GM19452 (cell line): ENCODE measurements at regions not wholly inside any gene's neighbourhood (a gene's known extent, or its start where the extent isn't known, plus 50 kb on each side); places are given as distances from the start of the nearest gene placed in this dataset.
A peak's percentile ranks its signal among the peaks of the same experiment; 100 is the strongest.

Experiments used
- ATAC-seq: cut with Tn5 transposase; IDR thresholded peaks from one replicate; pipeline ENCODE4 v1.9.1; 2021; ENCODE audit not compliant: unreplicated experiment

DNA sequence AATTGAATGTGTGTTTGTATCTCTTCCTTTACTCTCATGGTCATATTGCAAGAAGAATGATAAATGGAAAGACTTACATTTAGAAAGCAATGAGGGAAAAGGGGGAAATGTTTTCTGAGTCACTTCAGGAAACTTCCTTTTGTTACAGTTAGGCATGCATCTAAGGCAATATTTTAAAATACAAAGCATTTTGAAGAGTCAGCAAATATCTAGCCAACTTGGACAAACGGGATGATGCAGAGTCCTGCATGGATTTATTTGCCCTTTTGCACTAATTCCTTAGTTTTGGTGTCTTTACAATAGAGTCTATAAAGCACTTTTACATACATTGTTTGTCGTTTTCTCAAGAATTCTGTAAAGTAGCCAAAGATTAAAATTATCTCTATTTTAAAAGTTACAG lies 286.2 kb upstream of the UBE2E2 start:
- no peak for ATAC-seq

DNA sequence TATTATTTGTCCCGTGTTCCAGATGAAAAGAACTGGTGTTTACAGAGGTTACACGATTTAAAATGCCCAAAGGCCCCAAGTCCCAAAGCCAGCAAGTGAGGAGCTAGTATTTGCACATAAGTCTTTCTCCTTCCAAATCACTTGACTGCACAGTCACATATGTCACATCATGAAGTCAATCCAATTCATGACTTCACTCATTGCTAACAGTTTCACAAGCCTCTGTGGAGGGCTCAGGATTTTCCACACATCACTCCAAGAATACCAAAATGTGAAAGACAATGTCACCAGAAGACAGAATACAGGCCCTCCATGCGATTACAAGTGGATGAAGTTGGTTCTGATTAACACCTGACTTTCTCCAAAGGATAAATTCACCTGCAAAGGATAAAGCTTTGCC lies 283.1 kb upstream of the UBE2E2 start:
- ATAC-seq = no peak

DNA sequence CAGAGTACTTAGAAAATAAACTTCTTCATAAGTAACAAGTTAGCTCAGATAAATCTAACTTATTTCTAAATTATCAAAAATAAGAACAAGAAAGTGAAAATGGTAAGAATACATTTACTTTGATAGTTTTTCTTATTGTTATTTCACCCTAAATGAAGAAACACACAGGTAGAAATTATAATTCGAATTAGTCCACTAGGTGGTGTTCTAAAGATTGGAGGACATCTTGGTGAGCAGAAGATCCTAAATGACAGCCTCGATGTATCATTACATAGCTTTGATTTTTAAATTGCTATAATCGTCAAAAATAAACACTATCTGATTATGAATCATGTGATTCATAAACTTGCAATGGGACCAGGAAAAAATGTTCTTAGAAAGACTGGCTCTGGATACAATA lies 280.8 kb upstream of the UBE2E2 start:
- ATAC-seq = no peak

DNA sequence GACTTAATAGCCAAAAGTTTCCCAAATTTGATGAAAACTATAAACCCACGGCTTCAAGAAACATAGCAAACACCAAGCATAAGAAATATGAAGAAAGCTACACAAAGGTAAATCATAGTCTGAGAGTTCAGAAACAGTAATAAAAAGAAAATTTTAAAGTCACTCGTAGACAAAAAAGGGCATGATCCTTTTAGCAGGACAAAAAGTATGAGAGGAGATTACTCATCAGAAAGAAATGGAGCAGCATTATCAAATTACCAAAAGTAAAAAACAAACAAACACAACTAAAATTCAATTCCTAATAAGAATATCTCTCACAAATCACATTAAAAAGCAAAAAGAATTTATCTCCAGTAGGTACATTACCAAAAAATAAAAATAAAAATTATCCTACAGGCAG lies 279.4 kb upstream of the UBE2E2 start:
- no peak for ATAC-seq

DNA sequence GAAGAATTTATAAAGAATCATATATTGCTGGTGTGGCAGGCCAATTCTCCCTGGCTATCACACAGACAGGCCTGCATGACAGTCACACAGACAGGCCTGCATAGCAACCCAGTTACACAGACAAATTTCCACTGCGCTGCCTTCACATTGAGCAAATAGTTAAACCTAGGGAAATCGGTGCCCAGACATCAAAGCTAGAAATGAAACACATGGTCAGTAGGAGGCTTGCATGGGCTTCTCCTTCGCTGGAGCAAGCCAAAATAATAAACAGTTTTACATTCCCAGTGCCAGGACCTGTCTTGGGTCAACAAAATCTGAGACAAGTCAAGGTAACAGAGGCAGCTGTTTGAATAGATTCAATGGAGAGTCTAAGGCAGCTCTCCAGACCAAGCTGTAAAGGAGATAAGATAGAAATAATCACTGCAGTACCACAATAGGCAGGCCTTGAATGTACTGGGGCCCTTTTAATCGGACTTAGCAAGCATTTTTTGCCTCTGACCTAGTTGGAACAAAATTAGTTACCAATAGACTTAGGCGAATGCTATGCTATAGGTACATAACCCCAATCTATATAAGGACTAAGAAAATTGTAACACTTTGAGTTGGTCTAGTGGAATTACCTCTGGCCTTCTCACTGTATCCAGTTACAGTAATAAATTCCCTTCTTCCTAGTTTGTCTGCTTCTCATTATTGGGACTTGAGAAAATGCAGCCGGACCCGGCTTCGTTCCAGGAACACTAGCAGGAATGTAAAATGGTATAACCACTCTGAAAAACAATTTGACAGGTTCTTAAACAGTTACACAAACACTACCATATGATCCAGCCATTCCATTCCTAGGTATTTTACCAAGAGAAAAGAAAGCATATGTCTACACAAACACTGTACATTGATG lies 274.7 kb upstream of the UBE2E2 start:
- ATAC-seq = no peak

DNA sequence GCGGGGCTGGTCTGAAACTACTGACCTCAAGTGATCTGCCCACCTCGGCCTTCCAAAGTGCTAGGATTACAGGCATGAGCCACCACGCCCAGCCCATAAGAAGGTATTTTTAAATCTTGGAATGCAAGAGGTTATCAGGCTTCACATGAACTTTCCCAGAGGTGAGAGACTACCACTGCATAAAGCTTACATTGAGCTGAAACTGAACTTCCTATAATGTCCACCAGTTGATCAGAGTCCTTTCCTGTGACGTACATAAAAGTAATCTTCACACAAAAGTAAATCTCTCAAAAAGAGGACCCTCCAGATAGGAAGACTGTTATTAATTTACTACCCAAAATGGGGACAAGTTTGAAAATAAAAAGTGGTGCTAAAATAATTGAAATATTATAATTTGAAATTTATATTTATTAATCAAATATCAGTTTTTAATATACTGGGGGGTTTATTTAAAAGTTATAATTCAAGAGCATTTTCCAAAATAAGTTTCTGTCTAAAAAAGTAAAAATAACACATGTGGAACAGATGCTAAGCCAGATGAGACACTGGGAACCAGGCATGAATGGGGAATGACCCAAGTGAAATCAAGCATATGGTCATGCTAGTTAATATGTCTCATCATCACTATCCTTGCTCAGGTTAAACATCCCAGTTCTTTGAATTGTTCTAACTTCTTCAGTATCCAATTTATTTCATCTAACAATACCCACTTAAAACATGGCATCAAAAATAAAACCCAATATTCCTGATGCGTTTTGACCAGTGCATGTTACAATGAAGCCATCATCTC lies 269.9 kb upstream of the UBE2E2 start:
- no peak for ATAC-seq

DNA sequence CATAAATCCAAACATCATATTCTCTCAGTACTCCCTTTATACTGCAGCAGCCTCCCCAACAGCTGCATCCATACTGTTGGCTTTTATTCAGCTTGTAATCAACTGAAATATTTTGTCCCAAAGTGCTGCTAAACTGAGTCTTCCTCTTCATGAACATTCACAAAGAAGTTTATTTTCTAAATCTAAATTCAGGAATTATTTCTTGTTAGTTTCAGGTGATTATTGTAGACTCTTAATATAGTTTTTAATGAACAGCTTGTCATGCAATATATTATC lies 269.3 kb upstream of the UBE2E2 start:
- ATAC-seq = no peak

DNA sequence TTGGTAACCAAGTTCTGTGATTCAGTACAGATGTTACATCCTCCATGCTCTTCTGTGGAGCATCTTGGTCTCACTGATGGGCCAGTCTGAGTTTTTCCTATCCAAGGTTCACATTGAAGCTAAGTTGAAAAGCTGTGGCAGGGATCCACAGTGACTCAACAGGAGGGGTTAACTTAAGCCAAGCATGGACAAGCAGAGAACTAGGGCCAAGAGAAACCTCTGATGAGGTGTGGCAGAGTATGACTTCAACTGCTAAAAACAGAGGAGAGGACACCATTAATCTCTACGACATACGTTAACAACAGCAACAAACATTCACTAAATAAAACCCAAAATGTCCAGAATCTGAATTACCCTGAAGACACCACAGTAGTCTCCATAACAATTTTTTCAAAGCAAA lies 268.1 kb upstream of the UBE2E2 start:
- ATAC-seq = no peak

DNA sequence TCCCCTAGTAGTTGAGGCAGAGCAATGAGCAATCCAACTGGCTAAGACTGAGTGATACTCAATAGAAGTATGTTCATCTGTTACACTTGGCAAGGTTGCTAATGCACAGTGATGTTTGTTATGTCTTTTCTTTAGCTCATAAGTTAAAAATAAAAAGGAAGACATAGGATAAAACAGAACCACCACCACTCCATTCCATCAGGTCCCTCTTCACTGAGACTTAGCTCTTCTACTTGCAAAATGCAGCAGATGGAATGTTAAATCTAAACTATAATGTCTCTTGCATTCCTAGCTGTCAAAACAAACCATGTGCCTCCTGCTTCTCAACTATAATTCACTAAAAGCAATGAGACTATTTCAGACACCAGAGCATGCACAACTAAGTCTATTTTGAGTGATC lies 265.6 kb upstream of the UBE2E2 start:
- no peak for ATAC-seq

DNA sequence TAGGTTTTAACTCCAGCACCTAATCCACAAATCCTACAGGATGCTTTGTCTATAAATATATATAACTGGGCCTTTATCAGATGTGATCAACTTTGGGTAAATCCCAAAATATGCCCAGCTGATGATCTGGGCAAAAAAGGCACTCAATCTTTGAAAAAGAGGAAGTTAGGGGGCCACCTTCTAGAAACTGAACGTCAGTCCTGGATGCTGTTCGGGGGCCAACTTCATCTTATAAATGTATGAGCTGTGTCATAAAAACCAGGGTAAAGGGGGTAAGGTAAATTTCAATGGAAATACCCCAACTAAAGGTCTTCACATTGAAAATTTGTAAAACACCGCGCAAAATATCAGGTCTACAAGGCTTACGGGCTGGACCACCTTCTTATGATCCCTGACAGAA lies 264.4 kb upstream of the UBE2E2 start:
- ATAC-seq = no peak

DNA sequence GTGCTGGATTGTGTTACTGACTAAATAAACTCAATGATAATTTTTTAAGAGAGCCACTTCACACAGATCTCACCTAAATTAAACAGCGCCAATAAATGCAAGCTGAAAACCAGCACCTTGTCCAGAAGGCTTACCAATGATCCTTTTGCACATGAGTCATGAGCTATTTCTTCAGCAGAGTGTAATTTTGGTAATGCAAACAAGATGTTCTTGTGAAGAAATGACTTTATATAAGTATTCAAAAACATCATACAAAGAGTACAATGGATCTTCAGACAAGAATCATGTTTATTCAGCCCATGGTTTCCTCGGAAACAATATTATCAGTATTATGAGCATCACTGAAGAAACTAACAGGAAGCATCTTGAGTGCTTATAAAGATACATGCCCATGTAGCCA lies 263.8 kb upstream of the UBE2E2 start:
- no peak for ATAC-seq

DNA sequence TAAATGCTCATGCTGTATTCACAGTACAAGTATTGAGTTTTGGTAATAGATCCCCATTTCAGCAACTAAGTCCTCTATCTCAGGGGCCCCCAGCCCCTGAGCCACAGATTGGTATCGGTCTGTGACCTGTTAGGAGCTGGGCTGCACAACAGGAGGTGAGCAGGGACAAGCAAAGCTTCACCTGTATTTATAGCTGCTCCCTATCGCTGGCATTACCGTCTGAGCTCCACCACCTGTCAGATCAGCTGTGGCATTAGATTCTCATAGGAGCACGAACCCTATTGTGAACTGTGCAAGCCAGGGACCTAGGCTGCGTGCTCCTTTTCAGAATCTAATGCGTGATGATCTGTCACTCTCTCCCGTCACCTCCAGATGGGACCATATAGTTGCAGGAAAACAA lies 262.8 kb upstream of the UBE2E2 start:
- ATAC-seq = no peak

DNA sequence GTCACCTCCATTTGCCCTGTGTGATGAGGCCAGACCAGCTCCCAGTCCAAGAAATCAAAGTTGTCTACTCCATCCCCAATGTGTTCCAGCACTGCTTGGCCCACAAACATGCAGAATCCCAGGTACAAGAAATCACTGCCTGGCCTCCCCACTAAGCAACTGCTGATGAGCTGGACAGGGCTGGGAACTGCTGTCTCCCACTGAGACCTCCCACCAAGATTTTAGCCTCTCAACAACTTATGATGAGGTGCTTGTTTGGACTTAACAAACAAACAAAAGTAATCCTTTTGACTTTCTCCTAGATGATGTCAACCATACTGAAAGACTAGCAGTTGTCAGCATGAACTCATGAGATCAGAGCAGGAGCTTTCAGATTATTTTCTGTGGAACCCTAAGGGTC lies 260.1 kb upstream of the UBE2E2 start:
- ATAC-seq = no peak

DNA sequence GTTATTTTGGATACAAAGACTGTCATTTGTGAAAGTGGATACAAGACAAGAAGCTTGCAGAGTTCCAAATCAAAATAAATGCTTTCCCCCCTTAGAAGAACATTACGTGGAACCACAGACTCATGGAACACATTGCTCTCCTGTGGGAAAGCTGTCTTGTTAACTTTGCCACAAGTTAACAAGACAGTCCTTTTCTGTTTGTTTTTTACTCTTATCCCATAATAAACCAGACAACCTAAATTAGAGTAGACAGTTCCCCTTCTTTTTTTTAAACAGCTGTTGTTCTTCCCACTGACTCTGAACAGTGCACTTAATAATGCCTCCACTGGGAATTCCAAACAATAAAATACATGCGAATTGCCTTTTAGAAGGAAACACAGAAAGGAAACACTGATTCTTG lies 255.3 kb upstream of the UBE2E2 start:
- no peak for ATAC-seq

DNA sequence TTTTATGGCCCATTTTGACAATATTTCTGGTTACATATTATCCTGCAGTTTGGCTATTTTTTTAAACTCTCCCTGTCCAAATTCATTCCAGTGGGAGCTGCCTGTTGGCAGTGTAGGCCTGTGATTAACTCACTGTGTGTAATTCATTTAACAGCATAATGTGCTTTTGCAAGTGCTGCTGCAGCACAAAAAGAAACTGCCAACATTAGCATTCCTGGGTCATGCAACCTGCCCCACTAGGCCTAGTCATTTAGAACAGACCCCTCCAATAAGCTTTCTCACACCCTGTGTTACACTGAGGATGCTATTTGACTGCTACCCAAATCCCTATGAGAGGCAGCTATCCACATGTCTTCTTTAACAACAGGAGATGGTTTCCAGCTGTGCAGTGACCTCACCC lies 251.2 kb upstream of the UBE2E2 start:
- no peak for ATAC-seq

DNA sequence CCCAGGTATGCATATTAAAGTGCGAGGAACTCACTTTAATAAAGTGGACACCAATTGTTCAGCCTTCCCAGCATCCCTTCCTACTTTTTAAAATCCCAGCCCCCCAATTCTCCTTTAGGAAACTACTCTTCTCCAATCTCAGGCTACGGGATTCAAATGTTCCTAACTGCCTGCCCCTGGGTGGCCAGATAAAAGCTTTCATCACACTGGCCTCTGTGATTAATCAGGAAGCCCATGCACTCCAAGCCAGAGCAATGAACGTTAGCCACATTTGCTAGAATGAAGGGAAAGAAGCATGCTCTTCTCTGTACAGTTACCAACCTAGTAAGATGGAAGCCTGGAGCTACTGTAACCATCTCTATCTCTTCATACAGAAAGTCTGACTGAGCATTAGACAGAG lies 250.3 kb upstream of the UBE2E2 start:
- ATAC-seq = no peak

DNA sequence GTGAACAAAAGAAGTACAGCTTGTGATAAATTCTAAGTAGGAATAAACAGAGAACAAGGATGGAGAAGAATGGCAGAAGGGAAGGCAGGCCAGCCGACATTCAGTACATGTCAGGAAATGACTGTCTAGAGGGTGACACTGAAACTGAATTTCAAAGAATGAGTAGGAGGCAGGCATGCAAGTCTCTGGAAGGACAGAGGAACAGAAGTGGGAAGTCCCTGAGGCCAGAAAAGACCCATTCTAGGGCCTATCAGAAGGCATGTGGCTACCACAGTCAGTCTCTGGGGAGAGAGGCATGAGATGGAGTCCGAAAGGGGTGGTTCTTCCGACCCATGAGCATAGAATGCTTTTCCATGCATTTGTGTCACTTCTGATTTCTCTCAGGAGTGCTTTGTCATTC lies 243.5 kb upstream of the UBE2E2 start:
- ATAC-seq = peak; percentile 83

DNA sequence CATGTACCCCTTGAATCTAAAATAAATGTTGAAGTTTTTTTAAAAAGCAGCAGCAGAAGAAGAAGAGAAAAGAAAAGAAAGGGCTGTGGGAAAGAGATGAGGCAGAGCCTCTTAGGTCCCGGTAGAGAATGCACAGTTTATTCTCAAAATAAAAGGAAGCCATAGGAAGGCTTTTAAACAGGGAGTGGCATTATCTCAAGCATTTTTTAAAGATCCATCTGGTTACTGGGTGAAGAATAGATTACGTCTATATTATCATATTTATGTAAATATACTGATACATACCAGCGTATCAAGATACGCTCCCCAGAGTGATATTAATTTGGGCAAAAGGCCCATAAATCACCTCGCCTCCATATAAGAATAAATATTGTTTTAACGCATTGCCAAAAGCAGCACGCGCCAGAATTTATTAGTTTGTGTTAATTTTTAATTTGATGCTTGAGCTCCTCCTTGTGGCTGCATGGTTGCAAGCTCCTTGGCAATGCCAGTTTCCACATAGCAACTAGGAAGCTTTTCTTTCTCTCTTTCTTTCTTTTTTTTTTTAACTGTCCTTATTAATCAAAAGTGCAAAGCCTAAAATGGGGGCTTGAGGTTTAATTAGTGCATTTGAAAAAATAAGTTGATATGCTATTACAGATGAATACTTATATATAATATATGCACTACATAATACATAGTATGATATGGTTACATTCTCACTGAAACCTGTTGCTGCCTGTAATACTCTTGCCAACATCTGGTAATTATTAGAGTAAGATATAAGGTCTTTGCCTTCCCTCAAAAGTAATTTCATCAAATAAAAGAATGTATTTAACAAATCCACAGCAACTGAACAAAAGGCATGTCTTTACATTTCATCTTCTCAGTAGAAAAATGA lies 242.8 kb upstream of the UBE2E2 start:
- peak; percentile 41 for ATAC-seq

DNA sequence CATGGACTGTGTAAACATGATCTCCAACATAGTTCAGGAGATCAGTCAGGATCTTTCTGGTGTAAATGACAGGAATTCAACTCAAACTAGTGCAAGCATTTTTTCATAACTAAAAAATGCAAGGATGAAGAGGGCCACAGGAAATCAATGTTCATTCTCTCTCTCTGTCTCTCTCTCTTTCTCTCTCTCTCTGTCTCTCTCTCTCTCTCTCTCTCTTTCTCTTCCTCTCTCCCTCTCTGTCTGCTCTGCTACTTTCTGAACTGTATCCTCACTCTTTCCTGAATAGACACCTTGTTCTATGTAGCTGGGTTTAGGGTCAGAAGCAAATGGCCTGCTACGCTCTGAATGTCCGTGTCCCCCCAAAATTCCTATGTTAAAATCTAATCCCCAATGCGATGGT lies 240.9 kb upstream of the UBE2E2 start:
- ATAC-seq = no peak

DNA sequence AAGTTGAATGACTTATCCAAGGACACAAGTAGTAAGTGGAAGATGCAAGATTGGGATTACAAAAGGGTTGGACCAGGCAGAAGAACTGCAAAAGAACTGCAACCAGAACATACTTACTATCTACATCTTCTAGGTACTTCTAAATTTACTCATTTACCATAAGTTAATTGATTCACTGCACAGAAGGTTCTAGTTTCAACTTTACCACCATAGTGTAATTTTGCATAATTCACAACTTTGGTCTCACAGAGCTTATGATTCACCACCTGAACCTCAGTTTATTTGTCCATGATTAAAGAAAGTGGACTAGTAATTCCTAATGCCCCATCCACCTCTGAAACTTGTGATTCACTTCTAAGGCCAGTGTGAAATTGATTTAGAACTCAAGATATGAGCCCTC lies 236.8 kb upstream of the UBE2E2 start:
- peak; percentile 52 for ATAC-seq

DNA sequence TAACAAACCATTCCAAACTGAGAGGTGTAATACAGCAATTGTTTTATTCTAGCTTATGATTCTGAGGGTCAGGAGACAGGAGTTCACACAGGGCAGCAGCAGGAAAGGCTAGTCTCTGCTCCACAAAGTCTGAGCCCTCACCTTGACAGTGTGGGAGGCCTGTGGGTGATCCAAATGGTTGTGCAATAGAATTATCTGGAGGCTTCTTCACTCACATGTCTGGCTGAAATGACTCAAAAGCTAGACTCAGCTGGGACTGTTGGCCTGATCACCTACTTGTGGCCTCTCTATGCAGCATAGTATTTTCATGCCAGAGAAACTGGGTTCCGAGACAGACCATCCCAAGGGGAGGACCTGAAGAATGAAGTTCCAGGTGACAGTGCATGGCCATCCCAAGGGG lies 233.9 kb upstream of the UBE2E2 start:
- ATAC-seq = no peak

DNA sequence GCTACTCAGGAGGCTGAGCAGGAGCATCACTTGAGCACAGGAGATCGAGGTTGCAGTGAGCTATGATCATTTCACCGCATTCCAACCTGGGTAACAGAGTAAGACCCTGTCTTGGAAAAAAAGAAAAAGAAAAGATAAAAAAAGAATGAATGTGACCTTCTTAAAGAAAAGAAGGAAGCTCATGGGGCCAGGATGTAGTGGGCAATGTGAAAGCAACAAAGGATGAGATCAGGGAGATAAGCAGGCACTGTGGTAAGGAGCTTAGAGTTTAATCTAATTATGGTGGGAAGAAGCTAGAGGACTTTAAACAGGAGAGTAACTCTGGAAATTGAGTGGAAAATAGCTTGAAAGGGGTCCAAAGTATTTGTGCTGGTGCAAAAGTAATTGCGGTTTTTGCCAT lies 231.6 kb upstream of the UBE2E2 start:
- no peak for ATAC-seq
